HepG2 (cell line): ENCODE measurements at regions not wholly inside any gene's neighbourhood (a gene's known extent, or its start where the extent isn't known, plus 50 kb on each side); places are given as distances from the start of the nearest gene placed in this dataset.

ENCODE experiments used
- ATAC-seq: fragments of 200-7000 bp; cut with Tn5 transposase; 3 replicates; pipeline ENCODE4 v1.9.1; 2020; ENCODE audit warnings: mild to moderate bottlenecking, moderate library complexity
- BruUV-seq: library from RNA; stranded (reverse); fragments of 400-500 nt; replicated peaks from 2 replicates; lab custom pipeline; 2021; lab: Mats Ljungman, UMichigan
- CTCF ChIA-PET: fragments of 300-600 bp; formaldehyde crosslinking; extraction: SDS; loops from one replicate; lab custom pipeline; 2021; ENCODE audit warnings: low total read pairs, inconsistent platforms, low intra/inter-chr PET ratio; lab: Yijun Ruan, JAX
- POLR2A ChIA-PET: fragments of 350-600 bp; sonication (Branson Sonifier 250); formaldehyde crosslinking; loops from one replicate; lab custom pipeline; 2020; ENCODE audit warnings: antibody characterized with exemption, inconsistent platforms; lab: Yijun Ruan, JAX
- DNase-seq: peaks from one replicate; pipeline ENCODE4 v3.0.0-alpha.2; 2015; ENCODE audit warnings: low spot score
- FAIRE-seq: peaks from 3 replicates; lab custom pipeline; 2011; peaks lifted over from hg19 to GRCh38; lab: Jason Lieb, UNC
- H2AFZ ChIP-seq: one replicate; pipeline ENCODE4 v1.6.1; 2011; ENCODE audit warnings: low read length, inconsistent platforms
- H3K27ac ChIP-seq: fragments of 300-600 bp; 3 replicates; pipeline ENCODE4 v1.8.0; 2011; ENCODE audit warnings: mixed run types, mild to moderate bottlenecking, mixed read lengths, low read length, inconsistent platforms; ENCODE audit not compliant: insufficient read depth; ENCODE audit errors: extremely low read length
- H3K27me3 ChIP-seq, 2 experiments: fragments of 200-600 bp in 1 of 2; 2 replicates in 1 of 2; 3 replicates in 1 of 2; pipeline versions ENCODE4 v1.6.0 to v1.8.0; 2011; ENCODE audit warnings: low read length in 2 of 2, mild to moderate bottlenecking in 2 of 2, moderate library complexity in 2 of 2, inconsistent platforms in 1 of 2; ENCODE audit not compliant: insufficient read depth in 2 of 2, control insufficient read depth in 1 of 2
- H3K36me3 ChIP-seq, 2 experiments: fragments of 200-600 bp in 1 of 2; replicated peaks in 1 of 2; 2 replicates in 1 of 2; 3 replicates in 1 of 2; pipeline versions ENCODE4 v1.5.1 to v1.8.0; 2011; ENCODE audit warnings: low read length in 2 of 2, inconsistent platforms in 1 of 2; ENCODE audit not compliant: insufficient read depth in 2 of 2, control insufficient read depth in 1 of 2
- H3K4me1 ChIP-seq: 2 replicates; pipeline ENCODE4 v1.5.1; 2012; ENCODE audit warnings: low read length, inconsistent platforms; ENCODE audit not compliant: insufficient read depth
- H3K4me2 ChIP-seq: 2 replicates; pipeline ENCODE4 v1.6.0; 2011; ENCODE audit warnings: low read depth, low read length, inconsistent platforms
- H3K4me3 ChIP-seq, 3 experiments: fragments of 200-600 bp in 1 of 3; sonication (generic), shearing (Covaris generic) in 1 of 3; replicated peaks in 1 of 3; 2 replicates each; pipeline ENCODE4 v1.5.1; 2011 to 2016; ENCODE audit warnings: low read length in 3 of 3, inconsistent platforms in 2 of 3, low read depth in 2 of 3, mild to moderate bottlenecking in 2 of 3, control low read depth in 1 of 3, mixed read lengths in 1 of 3; ENCODE audit not compliant: insufficient read depth in 1 of 3
- H3K79me2 ChIP-seq: one replicate; pipeline ENCODE4 v1.6.1; 2011; ENCODE audit warnings: low read length, inconsistent platforms; ENCODE audit not compliant: insufficient read depth
- H3K9ac ChIP-seq: 2 replicates; pipeline ENCODE4 v1.6.0; 2011; ENCODE audit warnings: mild to moderate bottlenecking, low read depth, low read length, inconsistent platforms; ENCODE audit not compliant: insufficient read depth
- H3K9me3 ChIP-seq: 2 replicates; pipeline ENCODE4 v1.5.1; 2012; ENCODE audit warnings: mild to moderate bottlenecking, low read length
- H4K20me1 ChIP-seq: 2 replicates; pipeline ENCODE4 v1.6.0; 2011; ENCODE audit warnings: inconsistent platforms, mild to moderate bottlenecking, low read length, moderate library complexity; ENCODE audit not compliant: insufficient read depth
- GLMP ChIP-seq: sonication (generic); formaldehyde crosslinking; IDR thresholded peaks from 2 replicates; pipeline ENCODE4 v1.9.0; 2021; ENCODE audit warnings: missing genetic modification reagents, mild to moderate bottlenecking, borderline replicate concordance
- ISX ChIP-seq: sonication (generic); formaldehyde crosslinking; conservative IDR thresholded peaks from 2 replicates; pipeline ENCODE4 v1.5.0; 2020; ENCODE audit warnings: missing genetic modification reagents
- JARID2 ChIP-seq: sonication (generic); formaldehyde crosslinking; IDR thresholded peaks from 2 replicates; pipeline ENCODE4 v1.8.1; 2023; ENCODE audit warnings: missing genetic modification reagents, inconsistent platforms; ENCODE audit not compliant: insufficient replicate concordance
- MED8 ChIP-seq: sonication (generic); formaldehyde crosslinking; IDR thresholded peaks from 2 replicates; pipeline ENCODE4 v1.8.1; 2023; ENCODE audit warnings: mild to moderate bottlenecking, missing genetic modification reagents; ENCODE audit not compliant: insufficient replicate concordance
- PATZ1 ChIP-seq: sonication (generic); formaldehyde crosslinking; IDR thresholded peaks from 2 replicates; pipeline ENCODE4 v1.4.0; 2020; ENCODE audit warnings: missing genetic modification reagents
- PHF8 ChIP-seq: sonication (generic); formaldehyde crosslinking; IDR thresholded peaks from 2 replicates; pipeline ENCODE4 v1.5.0; 2020; ENCODE audit warnings: missing genetic modification reagents
- SALL2 ChIP-seq: sonication (generic); formaldehyde crosslinking; IDR thresholded peaks from 2 replicates; pipeline ENCODE4 v1.8.1; 2023; ENCODE audit warnings: mild to moderate bottlenecking, missing genetic modification reagents, inconsistent platforms
- SMAD3 ChIP-seq: sonication (generic); formaldehyde crosslinking; IDR thresholded peaks from 2 replicates; pipeline ENCODE4 v1.4.0; 2020; ENCODE audit warnings: missing genetic modification reagents
- SSRP1 ChIP-seq: IDR thresholded peaks from 2 replicates; pipeline ENCODE4 v1.6.1; 2016; ENCODE audit warnings: control low read depth
- ZFYVE20 ChIP-seq: sonication (generic); formaldehyde crosslinking; IDR thresholded peaks from 2 replicates; pipeline ENCODE4 v1.8.0; 2023; ENCODE audit warnings: low read depth, mild to moderate bottlenecking, moderate library complexity, missing genetic modification reagents, borderline replicate concordance
- ZNF326 ChIP-seq: sonication (generic); formaldehyde crosslinking; IDR thresholded peaks from 2 replicates; pipeline ENCODE4 v1.4.0; 2020; ENCODE audit warnings: missing genetic modification reagents, borderline replicate concordance
- ZNF510 ChIP-seq: sonication (generic); formaldehyde crosslinking; IDR thresholded peaks from 2 replicates; pipeline ENCODE4 v1.4.0; 2020; ENCODE audit warnings: low read depth, mild to moderate bottlenecking, missing genetic modification reagents
- ZNF879 ChIP-seq: sonication (generic); formaldehyde crosslinking; IDR thresholded peaks from 2 replicates; pipeline ENCODE4 v1.8.1; 2023; ENCODE audit warnings: missing genetic modification reagents
- WGBS: methylation state at CpG from one replicate; pipeline ENCODE4 v1.1.6; 2017; ENCODE audit warnings: low lambda C conversion rate; 5-methylcytosine and 5-hydroxymethylcytosine counted together
- in situ Hi-C: cut with HindIII; loops from 2 replicates; pipeline ENCODE4 v1.10.0; 2017; ENCODE audit warnings: low pct_unique_long_range_greater_than_20kb; ENCODE audit not compliant: extremely low pct_ligation_motif_present
- intact Hi-C: fragments of 100-400 bp; cut with micrococcal nuclease; formaldehyde crosslinking; loops from one replicate; pipeline ENCODE4 v1.10.0; 2022; ENCODE audit not compliant: unreplicated experiment
- TF ChIP-seq, protein P1 (sequence below): IDR thresholded peaks from 2 replicates; pipeline ENCODE4 v1.6.1; 2016; ENCODE audit warnings: missing genetic modification reagents, missing compliant biosample characterization
- TF ChIP-seq, protein P2 (sequence below): sonication (generic); formaldehyde crosslinking; IDR thresholded peaks from 2 replicates; pipeline ENCODE4 v1.9.0; 2021; ENCODE audit warnings: mild to moderate bottlenecking, missing genetic modification reagents

DNA sequence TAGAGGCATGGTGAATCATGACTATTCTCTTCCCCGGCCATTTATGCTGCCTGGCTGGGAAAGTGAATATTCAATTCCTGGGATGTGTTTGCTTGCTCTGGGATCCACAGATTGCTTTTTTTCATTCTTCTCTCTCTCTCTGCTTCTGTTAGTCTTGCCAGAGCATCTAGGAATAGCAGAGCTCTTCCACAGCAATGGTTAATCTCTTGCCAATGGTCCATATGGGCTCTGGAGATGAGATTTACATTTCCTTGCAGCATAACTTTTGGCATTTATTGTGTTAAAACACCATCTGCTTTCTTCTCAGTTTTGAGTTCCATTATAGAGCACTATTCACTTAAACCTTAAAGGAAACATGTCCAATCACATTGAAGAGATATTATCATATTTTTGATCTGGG is 59.2 kb upstream of the GUCY1A1 start:
- in situ Hi-C loops (no loop called here), intact Hi-C loops (no loop called here)
- Histone ChIP-seq H3K9ac (no peak overlapping the region), H3K4me2 (no peak overlapping the region), H3K9me3 (no peaks in the 10 kb centered on the region), H3K27ac (no peak overlapping the region), H3K4me1 (no peaks in the 10 kb centered on the region), H3K4me3 (no peak overlapping the region), H3K27me3 (no peaks in the 10 kb centered on the region), H4K20me1 (no peaks in the 10 kb centered on the region), H3K36me3 (no peaks in the 10 kb centered on the region), H3K79me2 (no peaks in the 10 kb centered on the region), H2AFZ (no peak overlapping the region)
- ATAC-seq, result no peak
- BruUV-seq, result no TSS peak
- ChIA-PET POLR2A (no interaction called here), CTCF (no interaction called here)
- no peak for DNase-seq
- WGBS, result 0% methylated on average over 1 of the region's 1 CpG
- FAIRE-seq, result no peak
- TF ChIP-seq, protein P1, sequence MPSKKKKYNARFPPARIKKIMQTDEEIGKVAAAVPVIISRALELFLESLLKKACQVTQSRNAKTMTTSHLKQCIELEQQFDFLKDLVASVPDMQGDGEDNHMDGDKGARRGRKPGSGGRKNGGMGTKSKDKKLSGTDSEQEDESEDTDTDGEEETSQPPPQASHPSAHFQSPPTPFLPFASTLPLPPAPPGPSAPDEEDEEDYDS (CRISPR knock-in tag), result no peak
- TF ChIP-seq ZNF510 (CRISPR knock-in tag) (no peak), MED8 (CRISPR knock-in tag) (no peak), SSRP1 (CRISPR knock-in tag) (no peak), SMAD3 (no peak), PATZ1 (no peak), ZFYVE20 (CRISPR knock-in tag) (no peak), ZNF326 (CRISPR knock-in tag) (no peak), GLMP (CRISPR knock-in tag) (no peak), JARID2 (CRISPR knock-in tag) (no peak), PHF8 (no peak), SALL2 (CRISPR knock-in tag) (no peak), ZNF879 (CRISPR knock-in tag) (no peak), ISX (CRISPR knock-in tag) (no peak)
- TF ChIP-seq, protein P2, sequence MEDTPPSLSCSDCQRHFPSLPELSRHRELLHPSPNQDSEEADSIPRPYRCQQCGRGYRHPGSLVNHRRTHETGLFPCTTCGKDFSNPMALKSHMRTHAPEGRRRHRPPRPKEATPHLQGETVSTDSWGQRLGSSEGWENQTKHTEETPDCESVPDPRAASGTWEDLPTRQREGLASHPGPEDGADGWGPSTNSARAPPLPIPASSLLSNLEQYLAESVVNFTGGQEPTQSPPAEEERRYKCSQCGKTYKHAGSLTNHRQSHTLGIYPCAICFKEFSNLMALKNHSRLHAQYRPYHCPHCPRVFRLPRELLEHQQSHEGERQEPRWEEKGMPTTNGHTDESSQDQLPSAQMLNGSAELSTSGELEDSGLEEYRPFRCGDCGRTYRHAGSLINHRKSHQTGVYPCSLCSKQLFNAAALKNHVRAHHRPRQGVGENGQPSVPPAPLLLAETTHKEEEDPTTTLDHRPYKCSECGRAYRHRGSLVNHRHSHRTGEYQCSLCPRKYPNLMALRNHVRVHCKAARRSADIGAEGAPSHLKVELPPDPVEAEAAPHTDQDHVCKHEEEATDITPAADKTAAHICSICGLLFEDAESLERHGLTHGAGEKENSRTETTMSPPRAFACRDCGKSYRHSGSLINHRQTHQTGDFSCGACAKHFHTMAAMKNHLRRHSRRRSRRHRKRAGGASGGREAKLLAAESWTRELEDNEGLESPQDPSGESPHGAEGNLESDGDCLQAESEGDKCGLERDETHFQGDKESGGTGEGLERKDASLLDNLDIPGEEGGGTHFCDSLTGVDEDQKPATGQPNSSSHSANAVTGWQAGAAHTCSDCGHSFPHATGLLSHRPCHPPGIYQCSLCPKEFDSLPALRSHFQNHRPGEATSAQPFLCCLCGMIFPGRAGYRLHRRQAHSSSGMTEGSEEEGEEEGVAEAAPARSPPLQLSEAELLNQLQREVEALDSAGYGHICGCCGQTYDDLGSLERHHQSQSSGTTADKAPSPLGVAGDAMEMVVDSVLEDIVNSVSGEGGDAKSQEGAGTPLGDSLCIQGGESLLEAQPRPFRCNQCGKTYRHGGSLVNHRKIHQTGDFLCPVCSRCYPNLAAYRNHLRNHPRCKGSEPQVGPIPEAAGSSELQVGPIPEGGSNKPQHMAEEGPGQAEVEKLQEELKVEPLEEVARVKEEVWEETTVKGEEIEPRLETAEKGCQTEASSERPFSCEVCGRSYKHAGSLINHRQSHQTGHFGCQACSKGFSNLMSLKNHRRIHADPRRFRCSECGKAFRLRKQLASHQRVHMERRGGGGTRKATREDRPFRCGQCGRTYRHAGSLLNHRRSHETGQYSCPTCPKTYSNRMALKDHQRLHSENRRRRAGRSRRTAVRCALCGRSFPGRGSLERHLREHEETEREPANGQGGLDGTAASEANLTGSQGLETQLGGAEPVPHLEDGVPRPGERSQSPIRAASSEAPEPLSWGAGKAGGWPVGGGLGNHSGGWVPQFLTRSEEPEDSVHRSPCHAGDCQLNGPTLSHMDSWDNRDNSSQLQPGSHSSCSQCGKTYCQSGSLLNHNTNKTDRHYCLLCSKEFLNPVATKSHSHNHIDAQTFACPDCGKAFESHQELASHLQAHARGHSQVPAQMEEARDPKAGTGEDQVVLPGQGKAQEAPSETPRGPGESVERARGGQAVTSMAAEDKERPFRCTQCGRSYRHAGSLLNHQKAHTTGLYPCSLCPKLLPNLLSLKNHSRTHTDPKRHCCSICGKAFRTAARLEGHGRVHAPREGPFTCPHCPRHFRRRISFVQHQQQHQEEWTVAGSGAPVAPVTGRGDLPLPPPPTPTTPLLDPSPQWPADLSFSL (CRISPR knock-in tag), result no peak
